HepG2 (cell line): ENCODE measurements at regions not wholly inside any gene's neighbourhood (a gene's known extent, or its start where the extent isn't known, plus 50 kb on each side); places are given as distances from the start of the nearest gene placed in this dataset.

ENCODE experiments used
- ATAC-seq: fragments of 200-7000 bp; cut with Tn5 transposase; 3 replicates; pipeline ENCODE4 v1.9.1; 2020; ENCODE audit warnings: mild to moderate bottlenecking, moderate library complexity
- BruUV-seq: library from RNA; stranded (reverse); fragments of 400-500 nt; replicated peaks from 2 replicates; lab custom pipeline; 2021; lab: Mats Ljungman, UMichigan
- CTCF ChIA-PET: fragments of 300-600 bp; formaldehyde crosslinking; extraction: SDS; loops from one replicate; lab custom pipeline; 2021; ENCODE audit warnings: low total read pairs, inconsistent platforms, low intra/inter-chr PET ratio; lab: Yijun Ruan, JAX
- POLR2A ChIA-PET: fragments of 350-600 bp; sonication (Branson Sonifier 250); formaldehyde crosslinking; loops from one replicate; lab custom pipeline; 2020; ENCODE audit warnings: antibody characterized with exemption, inconsistent platforms; lab: Yijun Ruan, JAX
- DNase-seq: peaks from one replicate; pipeline ENCODE4 v3.0.0-alpha.2; 2015; ENCODE audit warnings: low spot score
- FAIRE-seq: peaks from 3 replicates; lab custom pipeline; 2011; peaks lifted over from hg19 to GRCh38; lab: Jason Lieb, UNC
- H2AFZ ChIP-seq: one replicate; pipeline ENCODE4 v1.6.1; 2011; ENCODE audit warnings: low read length, inconsistent platforms
- H3K27ac ChIP-seq: fragments of 300-600 bp; 3 replicates; pipeline ENCODE4 v1.8.0; 2011; ENCODE audit warnings: mixed run types, mild to moderate bottlenecking, mixed read lengths, low read length, inconsistent platforms; ENCODE audit not compliant: insufficient read depth; ENCODE audit errors: extremely low read length
- H3K27me3 ChIP-seq, 2 experiments: fragments of 200-600 bp in 1 of 2; 2 replicates in 1 of 2; 3 replicates in 1 of 2; pipeline versions ENCODE4 v1.6.0 to v1.8.0; 2011; ENCODE audit warnings: low read length in 2 of 2, mild to moderate bottlenecking in 2 of 2, moderate library complexity in 2 of 2, inconsistent platforms in 1 of 2; ENCODE audit not compliant: insufficient read depth in 2 of 2, control insufficient read depth in 1 of 2
- H3K36me3 ChIP-seq, 2 experiments: fragments of 200-600 bp in 1 of 2; replicated peaks in 1 of 2; 2 replicates in 1 of 2; 3 replicates in 1 of 2; pipeline versions ENCODE4 v1.5.1 to v1.8.0; 2011; ENCODE audit warnings: low read length in 2 of 2, inconsistent platforms in 1 of 2; ENCODE audit not compliant: insufficient read depth in 2 of 2, control insufficient read depth in 1 of 2
- H3K4me1 ChIP-seq: 2 replicates; pipeline ENCODE4 v1.5.1; 2012; ENCODE audit warnings: low read length, inconsistent platforms; ENCODE audit not compliant: insufficient read depth
- H3K4me2 ChIP-seq: 2 replicates; pipeline ENCODE4 v1.6.0; 2011; ENCODE audit warnings: low read depth, low read length, inconsistent platforms
- H3K4me3 ChIP-seq, 3 experiments: fragments of 200-600 bp in 1 of 3; sonication (generic), shearing (Covaris generic) in 1 of 3; replicated peaks in 1 of 3; 2 replicates each; pipeline ENCODE4 v1.5.1; 2011 to 2016; ENCODE audit warnings: low read length in 3 of 3, inconsistent platforms in 2 of 3, low read depth in 2 of 3, mild to moderate bottlenecking in 2 of 3, control low read depth in 1 of 3, mixed read lengths in 1 of 3; ENCODE audit not compliant: insufficient read depth in 1 of 3
- H3K79me2 ChIP-seq: one replicate; pipeline ENCODE4 v1.6.1; 2011; ENCODE audit warnings: low read length, inconsistent platforms; ENCODE audit not compliant: insufficient read depth
- H3K9ac ChIP-seq: 2 replicates; pipeline ENCODE4 v1.6.0; 2011; ENCODE audit warnings: mild to moderate bottlenecking, low read depth, low read length, inconsistent platforms; ENCODE audit not compliant: insufficient read depth
- H3K9me3 ChIP-seq: 2 replicates; pipeline ENCODE4 v1.5.1; 2012; ENCODE audit warnings: mild to moderate bottlenecking, low read length
- H4K20me1 ChIP-seq: 2 replicates; pipeline ENCODE4 v1.6.0; 2011; ENCODE audit warnings: inconsistent platforms, mild to moderate bottlenecking, low read length, moderate library complexity; ENCODE audit not compliant: insufficient read depth
- FIP1L1 ChIP-seq: fragments of 200-400 bp; formaldehyde crosslinking; IDR thresholded peaks from 2 replicates; pipeline ENCODE4 v1.6.1; 2018; ENCODE audit warnings: low read depth, mild to moderate bottlenecking, low read length, moderate library complexity, borderline replicate concordance; ENCODE audit not compliant: insufficient read depth
- ZNF33A ChIP-seq: sonication (generic); formaldehyde crosslinking; IDR thresholded peaks from 2 replicates; pipeline ENCODE4 v1.5.1; 2020; ENCODE audit warnings: missing genetic modification reagents, mild to moderate bottlenecking, moderate library complexity, borderline replicate concordance
- ZNF549 ChIP-seq: sonication (generic); formaldehyde crosslinking; IDR thresholded peaks from 2 replicates; pipeline ENCODE4 v1.5.0; 2020; ENCODE audit warnings: missing genetic modification reagents
- ZNF777 ChIP-seq: sonication (generic); formaldehyde crosslinking; IDR thresholded peaks from 2 replicates; pipeline ENCODE4 v1.4.0; 2020; ENCODE audit warnings: missing genetic modification reagents
- ZNF790 ChIP-seq: sonication (generic); formaldehyde crosslinking; IDR thresholded peaks from 2 replicates; pipeline ENCODE4 v1.8.0; 2022; ENCODE audit warnings: missing genetic modification reagents, mild to moderate bottlenecking, borderline replicate concordance
- ZSCAN25 ChIP-seq: sonication (generic); formaldehyde crosslinking; IDR thresholded peaks from 2 replicates; pipeline ENCODE4 v1.8.0; 2022; ENCODE audit warnings: mild to moderate bottlenecking, missing genetic modification reagents
- WGBS: methylation state at CpG from one replicate; pipeline ENCODE4 v1.1.6; 2017; ENCODE audit warnings: low lambda C conversion rate; 5-methylcytosine and 5-hydroxymethylcytosine counted together
- in situ Hi-C: cut with HindIII; loops from 2 replicates; pipeline ENCODE4 v1.10.0; 2017; ENCODE audit warnings: low pct_unique_long_range_greater_than_20kb; ENCODE audit not compliant: extremely low pct_ligation_motif_present
- intact Hi-C: fragments of 100-400 bp; cut with micrococcal nuclease; formaldehyde crosslinking; loops from one replicate; pipeline ENCODE4 v1.10.0; 2022; ENCODE audit not compliant: unreplicated experiment
- TF ChIP-seq, protein P1 (sequence below): sonication (generic); formaldehyde crosslinking; IDR thresholded peaks from 2 replicates; pipeline ENCODE4 v1.9.0; 2021; ENCODE audit warnings: missing genetic modification reagents, borderline replicate concordance
- TF ChIP-seq, protein P2 (sequence below): sonication (generic); formaldehyde crosslinking; IDR thresholded peaks from 2 replicates; pipeline ENCODE4 v1.4.0; 2020; ENCODE audit warnings: missing genetic modification reagents

DNA sequence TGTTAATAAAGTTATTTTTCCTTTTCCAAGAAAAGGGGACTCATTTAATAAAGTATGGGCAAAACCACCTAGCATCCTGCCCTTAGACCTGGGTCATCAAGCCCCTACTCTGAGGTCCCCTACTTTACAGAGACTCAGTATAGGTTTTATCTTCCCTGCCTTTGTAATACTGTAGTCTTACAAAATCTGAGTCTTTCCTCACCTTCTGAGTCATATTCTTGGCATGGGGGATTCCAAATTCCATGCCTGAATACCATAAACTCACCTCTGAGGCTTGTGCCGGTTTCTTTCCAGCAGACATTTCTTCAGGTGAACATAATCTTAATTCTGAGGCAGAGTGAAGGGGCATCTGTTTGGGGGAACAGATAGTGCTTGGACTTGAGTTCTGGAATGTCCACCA, 282.5 kb downstream of the KCNA4 start (continued):
- TF ChIP-seq ZNF790 (CRISPR knock-in tag), result no peak
- no peak for TF ChIP-seq ZNF549 (CRISPR knock-in tag)
- no peak for TF ChIP-seq ZNF777 (CRISPR knock-in tag)
- TF ChIP-seq ZNF33A (CRISPR knock-in tag), result no peak
- TF ChIP-seq, protein P1, sequence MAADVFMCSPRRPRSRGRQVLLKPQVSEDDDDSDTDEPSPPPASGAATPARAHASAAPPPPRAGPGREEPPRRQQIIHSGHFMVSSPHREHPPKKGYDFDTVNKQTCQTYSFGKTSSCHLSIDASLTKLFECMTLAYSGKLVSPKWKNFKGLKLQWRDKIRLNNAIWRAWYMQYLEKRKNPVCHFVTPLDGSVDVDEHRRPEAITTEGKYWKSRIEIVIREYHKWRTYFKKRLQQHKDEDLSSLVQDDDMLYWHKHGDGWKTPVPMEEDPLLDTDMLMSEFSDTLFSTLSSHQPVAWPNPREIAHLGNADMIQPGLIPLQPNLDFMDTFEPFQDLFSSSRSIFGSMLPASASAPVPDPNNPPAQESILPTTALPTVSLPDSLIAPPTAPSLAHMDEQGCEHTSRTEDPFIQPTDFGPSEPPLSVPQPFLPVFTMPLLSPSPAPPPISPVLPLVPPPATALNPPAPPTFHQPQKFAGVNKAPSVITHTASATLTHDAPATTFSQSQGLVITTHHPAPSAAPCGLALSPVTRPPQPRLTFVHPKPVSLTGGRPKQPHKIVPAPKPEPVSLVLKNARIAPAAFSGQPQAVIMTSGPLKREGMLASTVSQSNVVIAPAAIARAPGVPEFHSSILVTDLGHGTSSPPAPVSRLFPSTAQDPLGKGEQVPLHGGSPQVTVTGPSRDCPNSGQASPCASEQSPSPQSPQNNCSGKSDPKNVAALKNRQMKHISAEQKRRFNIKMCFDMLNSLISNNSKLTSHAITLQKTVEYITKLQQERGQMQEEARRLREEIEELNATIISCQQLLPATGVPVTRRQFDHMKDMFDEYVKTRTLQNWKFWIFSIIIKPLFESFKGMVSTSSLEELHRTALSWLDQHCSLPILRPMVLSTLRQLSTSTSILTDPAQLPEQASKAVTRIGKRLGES (CRISPR knock-in tag), result no peak

DNA sequence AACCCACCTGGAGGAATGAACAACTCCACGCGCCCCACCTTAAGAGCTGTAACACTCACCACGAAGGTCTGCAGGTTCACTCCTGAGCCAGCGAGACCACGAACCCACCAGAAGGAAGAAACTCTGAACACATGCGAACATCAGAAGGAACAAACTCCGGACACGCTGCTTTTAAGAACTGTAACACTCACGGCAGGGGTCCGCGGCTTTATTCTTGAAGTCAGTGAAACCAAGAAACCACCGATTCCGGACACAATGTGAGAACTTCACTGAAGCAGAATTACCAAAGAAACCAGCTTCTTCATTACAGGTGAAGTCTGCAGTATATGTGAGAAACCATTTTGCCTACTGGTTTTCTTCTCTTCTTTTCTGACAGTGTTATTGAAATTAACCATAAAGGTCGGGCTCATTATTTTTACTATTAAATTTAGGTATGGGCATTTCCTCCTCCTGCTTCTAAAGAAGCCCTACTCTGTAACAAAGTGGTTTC, 303.0 kb downstream of the KCNA4 start:
- CTCF ChIA-PET, result no interaction called here
- Histone ChIP-seq H3K4me3 (no peak overlapping the region), H3K9ac (no peak overlapping the region), H2AFZ (no peak overlapping the region), H3K4me2 (no peak overlapping the region), H3K4me1 (no peaks in the 10 kb centered on the region), H3K27ac (no peak overlapping the region), H3K9me3 (peaks cover 75% of the 10 kb centered on the region), H3K79me2 (no peaks in the 10 kb centered on the region), H3K27me3 (no peaks in the 10 kb centered on the region), H4K20me1 (no peaks in the 10 kb centered on the region), H3K36me3 (no peaks in the 10 kb centered on the region)
- ATAC-seq (no peak), FAIRE-seq (no peak), DNase-seq (no peak)
- intact Hi-C loops, result no loop called here
- WGBS, result 47% methylated on average over 14 of the region's 14 CpGs
- POLR2A ChIA-PET, result no interaction called here
- no TSS peak for BruUV-seq
- in situ Hi-C loops, result no loop called here
- TF ChIP-seq ZSCAN25 (CRISPR knock-in tag) (no peak), FIP1L1 (no peak)
- TF ChIP-seq, protein P2, sequence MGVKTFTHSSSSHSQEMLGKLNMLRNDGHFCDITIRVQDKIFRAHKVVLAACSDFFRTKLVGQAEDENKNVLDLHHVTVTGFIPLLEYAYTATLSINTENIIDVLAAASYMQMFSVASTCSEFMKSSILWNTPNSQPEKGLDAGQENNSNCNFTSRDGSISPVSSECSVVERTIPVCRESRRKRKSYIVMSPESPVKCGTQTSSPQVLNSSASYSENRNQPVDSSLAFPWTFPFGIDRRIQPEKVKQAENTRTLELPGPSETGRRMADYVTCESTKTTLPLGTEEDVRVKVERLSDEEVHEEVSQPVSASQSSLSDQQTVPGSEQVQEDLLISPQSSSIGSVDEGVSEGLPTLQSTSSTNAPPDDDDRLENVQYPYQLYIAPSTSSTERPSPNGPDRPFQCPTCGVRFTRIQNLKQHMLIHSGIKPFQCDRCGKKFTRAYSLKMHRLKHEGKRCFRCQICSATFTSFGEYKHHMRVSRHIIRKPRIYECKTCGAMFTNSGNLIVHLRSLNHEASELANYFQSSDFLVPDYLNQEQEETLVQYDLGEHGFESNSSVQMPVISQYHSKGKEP, result no peak
